ENCODE measurements at regions not wholly inside any gene's neighbourhood (a gene's known extent, or its start where the extent isn't known, plus 50 kb on each side); places are given as distances from the start of the nearest gene placed in this dataset.

DNA sequence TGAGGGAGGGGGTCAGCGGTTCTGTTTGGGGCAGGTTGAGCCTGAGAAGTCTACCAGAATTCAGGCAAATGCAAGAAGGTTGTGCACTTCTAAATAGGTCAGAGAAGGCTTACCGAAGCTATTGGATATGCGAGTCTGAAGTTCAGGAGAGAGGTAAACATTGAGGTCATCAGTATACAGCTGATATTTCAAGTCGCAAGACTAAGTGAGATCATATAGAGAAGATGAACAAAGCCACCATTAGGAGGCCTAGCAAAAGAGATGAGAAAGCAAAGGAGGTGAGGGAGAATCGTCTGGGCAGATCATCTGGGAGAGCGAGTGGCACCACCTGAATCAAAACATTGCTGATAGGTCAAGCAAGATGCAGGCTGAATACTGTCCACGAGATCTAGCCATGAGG is 430.6 kb downstream of the BUD13 start (continued):
- TF ChIP-seq, protein P1, sequence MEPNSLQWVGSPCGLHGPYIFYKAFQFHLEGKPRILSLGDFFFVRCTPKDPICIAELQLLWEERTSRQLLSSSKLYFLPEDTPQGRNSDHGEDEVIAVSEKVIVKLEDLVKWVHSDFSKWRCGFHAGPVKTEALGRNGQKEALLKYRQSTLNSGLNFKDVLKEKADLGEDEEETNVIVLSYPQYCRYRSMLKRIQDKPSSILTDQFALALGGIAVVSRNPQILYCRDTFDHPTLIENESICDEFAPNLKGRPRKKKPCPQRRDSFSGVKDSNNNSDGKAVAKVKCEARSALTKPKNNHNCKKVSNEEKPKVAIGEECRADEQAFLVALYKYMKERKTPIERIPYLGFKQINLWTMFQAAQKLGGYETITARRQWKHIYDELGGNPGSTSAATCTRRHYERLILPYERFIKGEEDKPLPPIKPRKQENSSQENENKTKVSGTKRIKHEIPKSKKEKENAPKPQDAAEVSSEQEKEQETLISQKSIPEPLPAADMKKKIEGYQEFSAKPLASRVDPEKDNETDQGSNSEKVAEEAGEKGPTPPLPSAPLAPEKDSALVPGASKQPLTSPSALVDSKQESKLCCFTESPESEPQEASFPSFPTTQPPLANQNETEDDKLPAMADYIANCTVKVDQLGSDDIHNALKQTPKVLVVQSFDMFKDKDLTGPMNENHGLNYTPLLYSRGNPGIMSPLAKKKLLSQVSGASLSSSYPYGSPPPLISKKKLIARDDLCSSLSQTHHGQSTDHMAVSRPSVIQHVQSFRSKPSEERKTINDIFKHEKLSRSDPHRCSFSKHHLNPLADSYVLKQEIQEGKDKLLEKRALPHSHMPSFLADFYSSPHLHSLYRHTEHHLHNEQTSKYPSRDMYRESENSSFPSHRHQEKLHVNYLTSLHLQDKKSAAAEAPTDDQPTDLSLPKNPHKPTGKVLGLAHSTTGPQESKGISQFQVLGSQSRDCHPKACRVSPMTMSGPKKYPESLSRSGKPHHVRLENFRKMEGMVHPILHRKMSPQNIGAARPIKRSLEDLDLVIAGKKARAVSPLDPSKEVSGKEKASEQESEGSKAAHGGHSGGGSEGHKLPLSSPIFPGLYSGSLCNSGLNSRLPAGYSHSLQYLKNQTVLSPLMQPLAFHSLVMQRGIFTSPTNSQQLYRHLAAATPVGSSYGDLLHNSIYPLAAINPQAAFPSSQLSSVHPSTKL (CRISPR knock-in tag; IDR thresholded peaks at IDR 0.05) = peak; percentile 66
- TF ChIP-seq, protein P2, sequence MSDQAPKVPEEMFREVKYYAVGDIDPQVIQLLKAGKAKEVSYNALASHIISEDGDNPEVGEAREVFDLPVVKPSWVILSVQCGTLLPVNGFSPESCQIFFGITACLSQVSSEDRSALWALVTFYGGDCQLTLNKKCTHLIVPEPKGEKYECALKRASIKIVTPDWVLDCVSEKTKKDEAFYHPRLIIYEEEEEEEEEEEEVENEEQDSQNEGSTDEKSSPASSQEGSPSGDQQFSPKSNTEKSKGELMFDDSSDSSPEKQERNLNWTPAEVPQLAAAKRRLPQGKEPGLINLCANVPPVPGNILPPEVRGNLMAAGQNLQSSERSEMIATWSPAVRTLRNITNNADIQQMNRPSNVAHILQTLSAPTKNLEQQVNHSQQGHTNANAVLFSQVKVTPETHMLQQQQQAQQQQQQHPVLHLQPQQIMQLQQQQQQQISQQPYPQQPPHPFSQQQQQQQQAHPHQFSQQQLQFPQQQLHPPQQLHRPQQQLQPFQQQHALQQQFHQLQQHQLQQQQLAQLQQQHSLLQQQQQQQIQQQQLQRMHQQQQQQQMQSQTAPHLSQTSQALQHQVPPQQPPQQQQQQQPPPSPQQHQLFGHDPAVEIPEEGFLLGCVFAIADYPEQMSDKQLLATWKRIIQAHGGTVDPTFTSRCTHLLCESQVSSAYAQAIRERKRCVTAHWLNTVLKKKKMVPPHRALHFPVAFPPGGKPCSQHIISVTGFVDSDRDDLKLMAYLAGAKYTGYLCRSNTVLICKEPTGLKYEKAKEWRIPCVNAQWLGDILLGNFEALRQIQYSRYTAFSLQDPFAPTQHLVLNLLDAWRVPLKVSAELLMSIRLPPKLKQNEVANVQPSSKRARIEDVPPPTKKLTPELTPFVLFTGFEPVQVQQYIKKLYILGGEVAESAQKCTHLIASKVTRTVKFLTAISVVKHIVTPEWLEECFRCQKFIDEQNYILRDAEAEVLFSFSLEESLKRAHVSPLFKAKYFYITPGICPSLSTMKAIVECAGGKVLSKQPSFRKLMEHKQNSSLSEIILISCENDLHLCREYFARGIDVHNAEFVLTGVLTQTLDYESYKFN (CRISPR knock-in tag; conservative IDR thresholded peaks at IDR 0.05) = peak; percentile 49; the same call in 1 of the 2 replicates
- TF ChIP-seq, protein P3, sequence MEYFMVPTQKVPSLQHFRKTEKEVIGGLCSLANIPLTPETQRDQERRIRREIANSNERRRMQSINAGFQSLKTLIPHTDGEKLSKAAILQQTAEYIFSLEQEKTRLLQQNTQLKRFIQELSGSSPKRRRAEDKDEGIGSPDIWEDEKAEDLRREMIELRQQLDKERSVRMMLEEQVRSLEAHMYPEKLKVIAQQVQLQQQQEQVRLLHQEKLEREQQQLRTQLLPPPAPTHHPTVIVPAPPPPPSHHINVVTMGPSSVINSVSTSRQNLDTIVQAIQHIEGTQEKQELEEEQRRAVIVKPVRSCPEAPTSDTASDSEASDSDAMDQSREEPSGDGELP (IDR thresholded peaks at IDR 0.05; ENCODE audit: borderline replicate concordance, low read depth) = peak; percentile 77; the same call in 1 of the 2 replicates
- TF ChIP-seq, protein P4, sequence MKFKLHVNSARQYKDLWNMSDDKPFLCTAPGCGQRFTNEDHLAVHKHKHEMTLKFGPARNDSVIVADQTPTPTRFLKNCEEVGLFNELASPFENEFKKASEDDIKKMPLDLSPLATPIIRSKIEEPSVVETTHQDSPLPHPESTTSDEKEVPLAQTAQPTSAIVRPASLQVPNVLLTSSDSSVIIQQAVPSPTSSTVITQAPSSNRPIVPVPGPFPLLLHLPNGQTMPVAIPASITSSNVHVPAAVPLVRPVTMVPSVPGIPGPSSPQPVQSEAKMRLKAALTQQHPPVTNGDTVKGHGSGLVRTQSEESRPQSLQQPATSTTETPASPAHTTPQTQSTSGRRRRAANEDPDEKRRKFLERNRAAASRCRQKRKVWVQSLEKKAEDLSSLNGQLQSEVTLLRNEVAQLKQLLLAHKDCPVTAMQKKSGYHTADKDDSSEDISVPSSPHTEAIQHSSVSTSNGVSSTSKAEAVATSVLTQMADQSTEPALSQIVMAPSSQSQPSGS (CRISPR knock-in tag; IDR thresholded peaks at IDR 0.05) = peak; percentile 69; the same call in 1 of the 2 replicates
- no peak for TF ChIP-seq DR1 (CRISPR knock-in tag; IDR thresholded peaks at IDR 0.05)
- no peak for TF ChIP-seq LCORL (IDR thresholded peaks at IDR 0.05)
- TF ChIP-seq LCORL (CRISPR knock-in tag; IDR thresholded peaks at IDR 0.05) = no peak
- TF ChIP-seq NR2F6 (IDR thresholded peaks at IDR 0.05) = peak; percentile 37; the same call in 1 of the 2 replicates
- TF ChIP-seq NR2F6 (CRISPR knock-in tag; IDR thresholded peaks at IDR 0.05) = no peak
- no peak for TF ChIP-seq PHF8 (CRISPR knock-in tag; IDR thresholded peaks at IDR 0.05)
- TF ChIP-seq SOX5 (CRISPR knock-in tag; IDR thresholded peaks at IDR 0.05; ENCODE audit: borderline replicate concordance) = peak; percentile 30; the same call in 1 of the 2 replicates
- peak; percentile 68 for TF ChIP-seq GATAD2A (CRISPR knock-in tag; IDR thresholded peaks at IDR 0.05)
- 0 out of 2 replicates have a peak, but pooled peaks have one; percentile 5 for TF ChIP-seq HDAC1 (CRISPR knock-in tag; IDR thresholded peaks at IDR 0.05)
- TF ChIP-seq SOX13 (IDR thresholded peaks at IDR 0.05) = no peak
- TF ChIP-seq SOX13 (CRISPR knock-in tag; conservative IDR thresholded peaks at IDR 0.05 in 1 of 2, IDR thresholded peaks at IDR 0.05 in 1 of 2) = peak in 1 of 2 experiments; percentile 24; a peak in 1 of 4 replicates
- peak; percentile 26; the same call in 1 of the 2 replicates for TF ChIP-seq SAP130 (CRISPR knock-in tag; IDR thresholded peaks at IDR 0.05; ENCODE audit: low read depth)
- TF ChIP-seq CREB1 (IDR thresholded peaks at IDR 0.05) = 0 out of 2 replicates have a peak, but pooled peaks have one; percentile 11
- peak; percentile 37; the same call in 1 of the 2 replicates for TF ChIP-seq CREB1 (CRISPR knock-in tag; IDR thresholded peaks at IDR 0.05)
- TF ChIP-seq FOXA1 (IDR thresholded peaks at IDR 0.05) = no peak
- peak; percentile 55; the same call in 1 of the 2 replicates for TF ChIP-seq FOXA1 (CRISPR knock-in tag; IDR thresholded peaks at IDR 0.05)
- no peak for TF ChIP-seq HMG20B (CRISPR knock-in tag; conservative IDR thresholded peaks at IDR 0.05)
- no peak for TF ChIP-seq SOX6 (IDR thresholded peaks at IDR 0.05)
- TF ChIP-seq SOX6 (CRISPR knock-in tag; IDR thresholded peaks at IDR 0.05) = peak; percentile 34; the same call in 1 of the 2 replicates
- peak; percentile 56; the same call in 1 of the 2 replicates for TF ChIP-seq JUN (CRISPR knock-in tag; IDR thresholded peaks at IDR 0.05)
- 0 out of 2 replicates have a peak, but pooled peaks have one; percentile 9 for TF ChIP-seq CEBPG (CRISPR knock-in tag; IDR thresholded peaks at IDR 0.05)
- 0 out of 2 replicates have a peak, but pooled peaks have one; percentile 28 for TF ChIP-seq MED1 (CRISPR knock-in tag; IDR thresholded peaks at IDR 0.05)

All from HepG2 (cell line).